ENCODE measurements at regions not wholly inside any gene's neighbourhood (a gene's known extent, or its start where the extent isn't known, plus 50 kb on each side); places are given as distances from the start of the nearest gene placed in this dataset.

- TF ChIP-seq ZNF462 (CRISPR knock-in tag; IDR thresholded peaks at IDR 0.05): no peak
- no peak for TF ChIP-seq EZH2phosphoT487 (IDR thresholded peaks at IDR 0.05; ENCODE audit: unreplicated experiment)
- TF ChIP-seq CREB1 (CRISPR knock-in tag; IDR thresholded peaks at IDR 0.05; ENCODE audit: low read depth): no peak
- no peak for TF ChIP-seq ZNF114 (CRISPR knock-in tag; IDR thresholded peaks at IDR 0.05)
- no peak for TF ChIP-seq ETS1 (IDR thresholded peaks at IDR 0.05)
- TF ChIP-seq EZH2 (IDR thresholded peaks at IDR 0.05; ENCODE audit: low read depth, unreplicated experiment): no peak
- no peak for TF ChIP-seq STAT1 (IDR thresholded peaks at IDR 0.05; ENCODE audit: unreplicated experiment)
- no peak for TF ChIP-seq POLR2AphosphoS5 (IDR thresholded peaks at IDR 0.05; ENCODE audit: low read depth)
- TF ChIP-seq JUNB (IDR thresholded peaks at IDR 0.05; ENCODE audit: unreplicated experiment): no peak
- no peak for TF ChIP-seq NANOG (IDR thresholded peaks at IDR 0.05; ENCODE audit: borderline replicate concordance)
Observed at GRCh38 chr9:108656566-108656965, 199.2 kb downstream of the ACTL7B start (continued).

- no peak overlapping the region for H3K27ac Mint-ChIP-seq
- H4K20me1 ChIP-seq (replicated peaks; ENCODE audit: insufficient read depth): no peaks in the 10 kb centered on the region
- no peak overlapping the region for H3K27ac ChIP-seq (ENCODE audit: low read depth)
- no peaks in the 10 kb centered on the region for H3K79me2 ChIP-seq (replicated peaks; ENCODE audit: insufficient read depth)
- no peak overlapping the region for H2AFZ ChIP-seq
- ATAC-seq (no peak), DNase-seq (ENCODE audit: low spot score) (no peak)
- H3K9me2 ChIP-seq (ENCODE audit: insufficient read depth): peaks cover 10% of the 10 kb centered on the region; the same call in 1 of the 2 replicates
- H3K27me3 ChIP-seq (ENCODE audit: insufficient read depth): no peaks in the 10 kb centered on the region
- H3K4me3 Mint-ChIP-seq: no peak overlapping the region
- H3F3A ChIP-seq (replicated peaks; ENCODE audit: low read depth): no peaks in the 10 kb centered on the region
- H3K36me3 ChIP-seq (ENCODE audit: insufficient read depth): no peaks in the 10 kb centered on the region
- no peaks in the 10 kb centered on the region for H3K27me3 Mint-ChIP-seq (ENCODE audit: insufficient read depth, low read depth, poor library complexity)
- no peak overlapping the region for H3K4me3 ChIP-seq
- H3K9me3 Mint-ChIP-seq: peaks cover 29% of the 10 kb centered on the region
- peaks cover 21% of the 10 kb centered on the region for H3K36me3 Mint-ChIP-seq (ENCODE audit: low read depth)
- H3K4me1 Mint-ChIP-seq: no peaks in the 10 kb centered on the region
- H3K4me2 ChIP-seq: no peak overlapping the region
- no peaks in the 10 kb centered on the region for H3K4me1 ChIP-seq (ENCODE audit: insufficient read depth)
- TF ChIP-seq JUNB (IDR thresholded peaks at IDR 0.05; ENCODE audit: unreplicated experiment): no peak
- TF ChIP-seq NANOG (IDR thresholded peaks at IDR 0.05; ENCODE audit: borderline replicate concordance): no peak
- no peak for TF ChIP-seq STAT1 (IDR thresholded peaks at IDR 0.05; ENCODE audit: unreplicated experiment)
- no peak for TF ChIP-seq EZH2 (IDR thresholded peaks at IDR 0.05; ENCODE audit: low read depth, unreplicated experiment)
Observed at GRCh38 chr9:108655818-108656217, 200.0 kb downstream of the ACTL7B start.

Data from GM23338 (cell line).